ENCODE measurements at regions not wholly inside any gene's neighbourhood (a gene's known extent, or its start where the extent isn't known, plus 50 kb on each side); places are given as distances from the start of the nearest gene placed in this dataset.

- Histone ChIP-seq H4K20me1 (ENCODE audit: insufficient read depth, low read length) (no peaks in the 10 kb centered on the region), H3K36me3 (replicated peaks in 1 of 2; ENCODE audit: control insufficient read depth in 1 of 2, insufficient read depth in 2 of 2, low read length in 2 of 2) (no peaks in the 10 kb centered on the region), H3K27me3 (ENCODE audit: control insufficient read depth in 1 of 2, insufficient read depth in 2 of 2, low read length in 2 of 2) (no peaks in the 10 kb centered on the region), H2AFZ (ENCODE audit: low read length) (no peak overlapping the region), H3K4me1 (ENCODE audit: insufficient read depth, low read length) (no peaks in the 10 kb centered on the region), H3K27ac (ENCODE audit: extremely low read length, insufficient read depth, low read length) (no peak overlapping the region), H3K4me3 (replicated peaks in 1 of 3; ENCODE audit: insufficient read depth in 1 of 3, low read depth in 2 of 3, low read length in 3 of 3) (no peak overlapping the region), H3K79me2 (ENCODE audit: insufficient read depth, low read length) (no peaks in the 10 kb centered on the region), H3K4me2 (ENCODE audit: low read depth, low read length) (no peak overlapping the region), H3K9me3 (ENCODE audit: low read length) (no peaks in the 10 kb centered on the region; the same call in 1 of the 2 replicates), H3K9ac (ENCODE audit: insufficient read depth, low read depth, low read length) (no peak overlapping the region)
- intact Hi-C loops (cut with micrococcal nuclease; ENCODE audit: unreplicated experiment): no loop called here
- FAIRE-seq (no peak), ATAC-seq (no peak), DNase-seq (ENCODE audit: low spot score) (no peak)
- no TSS peak for BruUV-seq (replicated peaks)
- ChIA-PET POLR2A (no interaction called here), CTCF (ENCODE audit: low intra/inter-chr PET ratio, low total read pairs) (no interaction called here)
- in situ Hi-C loops (cut with HindIII; ENCODE audit: extremely low pct_ligation_motif_present, low pct_unique_long_range_greater_than_20kb): no loop called here
- 0% methylated on average over 4 of the region's 4 CpGs for WGBS (ENCODE audit: low lambda C conversion rate)
- TF ChIP-seq XBP1 (CRISPR knock-in tag; IDR thresholded peaks at IDR 0.05) (no peak), ZBED4 (CRISPR knock-in tag; IDR thresholded peaks at IDR 0.05; ENCODE audit: borderline replicate concordance) (no peak), ZNF607 (CRISPR knock-in tag; IDR thresholded peaks at IDR 0.05; ENCODE audit: borderline replicate concordance) (no peak), USF2 (IDR thresholded peaks at IDR 0.05; ENCODE audit: low read depth, low read length) (no peak), USF2 (CRISPR knock-in tag; IDR thresholded peaks at IDR 0.05; ENCODE audit: borderline replicate concordance) (no peak), ARHGAP35 (CRISPR knock-in tag; IDR thresholded peaks at IDR 0.05; ENCODE audit: borderline replicate concordance) (no peak), RFX5 (IDR thresholded peaks at IDR 0.05; ENCODE audit: low read depth, low read length) (no peak), NPAS2 (CRISPR knock-in tag; IDR thresholded peaks at IDR 0.05; ENCODE audit: borderline replicate concordance) (no peak), ZNF160 (CRISPR knock-in tag; IDR thresholded peaks at IDR 0.05) (no peak), THAP7 (CRISPR knock-in tag; IDR thresholded peaks at IDR 0.05) (no peak), GFI1 (CRISPR knock-in tag; IDR thresholded peaks at IDR 0.05; ENCODE audit: borderline replicate concordance) (no peak), HCFC1 (IDR thresholded peaks at IDR 0.05; ENCODE audit: low read depth, low read length) (no peak), KLF6 (CRISPR knock-in tag; IDR thresholded peaks at IDR 0.05) (no peak), LBX2 (CRISPR knock-in tag; IDR thresholded peaks at IDR 0.05; ENCODE audit: borderline replicate concordance) (no peak)
Observed at GRCh38 chr12:34253674-34254073, 231.4 kb downstream of the ALG10 start.

Data from HepG2 (cell line).